Central memory CD8-positive, alpha-beta T cell (primary cell): ENCODE measurements at regions not wholly inside any gene's neighbourhood (a gene's known extent, or its start where the extent isn't known, plus 50 kb on each side); places are given as distances from the start of the nearest gene placed in this dataset.

Source experiments
- ATAC-seq: fragments of 150-1000 bp; cut with Tn5 transposase; replicated peaks from 2 replicates; pipeline ENCODE4 v1.10.0; 2022; ENCODE audit warnings: mild to moderate bottlenecking, moderate FRiP score, moderate number of reproducible peaks; ENCODE audit not compliant: poor library complexity, severe bottlenecking; ENCODE audit errors: extremely low read depth
- DNase-seq, 2 donors: peaks; one replicate each; pipeline ENCODE4 v3.0.0; 2021; ENCODE audit warnings: low spot score in 2 of 2
- H3K27ac Mint-ChIP-seq: one replicate; pipeline ENCODE4 v1.8.0; 2022; ENCODE audit warnings: low read depth, mild to moderate bottlenecking, moderate library complexity, mixed read lengths
- H3K27me3 Mint-ChIP-seq: one replicate; pipeline ENCODE4 v1.8.0; 2022; ENCODE audit warnings: mixed read lengths
- H3K36me3 Mint-ChIP-seq: one replicate; pipeline ENCODE4 v1.8.0; 2022; ENCODE audit warnings: mild to moderate bottlenecking, moderate library complexity, mixed read lengths; ENCODE audit not compliant: insufficient read depth
- H3K4me1 Mint-ChIP-seq: one replicate; pipeline ENCODE4 v1.8.0; 2022; ENCODE audit warnings: mixed read lengths
- H3K4me3 Mint-ChIP-seq: one replicate; pipeline ENCODE4 v1.8.0; 2022; ENCODE audit warnings: mild to moderate bottlenecking, moderate library complexity, mixed read lengths
- H3K9me3 Mint-ChIP-seq: one replicate; pipeline ENCODE4 v1.8.0; 2022; ENCODE audit warnings: mixed read lengths

- Mint-ChIP-seq H3K4me1 (peaks cover 8% of the 10 kb centered on the region), H3K27me3 (peaks cover 8% of the 10 kb centered on the region)
- ATAC-seq: no peak
These were observed 438.7 kb upstream of the SALL3 start for GRCh38 chr18:78540636-78541529.

DNA sequence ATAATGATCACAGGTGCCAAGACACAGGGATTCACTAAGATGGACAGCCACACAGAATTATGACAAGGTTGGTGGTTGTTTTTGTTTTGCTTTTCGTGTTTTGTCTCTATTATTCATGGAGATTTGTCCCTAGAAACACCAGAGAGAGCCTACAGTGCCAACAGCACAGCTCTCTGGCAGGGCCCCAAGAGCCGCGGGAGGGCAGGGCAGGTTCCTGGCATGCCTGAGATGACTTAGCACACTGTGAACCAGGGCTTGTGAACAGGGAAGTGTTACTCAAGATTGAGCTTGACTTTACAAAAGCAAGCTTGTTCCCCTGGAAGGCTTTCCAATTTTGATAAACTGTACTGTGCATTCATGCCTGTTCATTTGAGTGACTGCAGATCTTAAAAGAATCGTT lies 437.4 kb upstream of the SALL3 start:
- no peaks in the 10 kb centered on the region for H3K9me3 Mint-ChIP-seq
- H3K4me1 Mint-ChIP-seq: peaks cover 8% of the 10 kb centered on the region
- DNase-seq (no peak), ATAC-seq (no peak)
- no peaks in the 10 kb centered on the region for H3K36me3 Mint-ChIP-seq
- H3K27me3 Mint-ChIP-seq: peaks cover 6% of the 10 kb centered on the region
- H3K27ac Mint-ChIP-seq: no peak overlapping the region
- no peak overlapping the region for H3K4me3 Mint-ChIP-seq

More at GRCh38 chr18:78540636-78541529, 438.7 kb upstream of the SALL3 start:
- no peak for DNase-seq
- Mint-ChIP-seq H3K27ac (no peak overlapping the region), H3K9me3 (no peaks in the 10 kb centered on the region), H3K36me3 (no peaks in the 10 kb centered on the region), H3K4me3 (no peak overlapping the region)

- Mint-ChIP-seq H3K4me1 (peaks cover 8% of the 10 kb centered on the region), H3K4me3 (no peak overlapping the region), H3K27me3 (peaks cover 6% of the 10 kb centered on the region), H3K27ac (no peak overlapping the region), H3K36me3 (no peaks in the 10 kb centered on the region), H3K9me3 (no peaks in the 10 kb centered on the region)
- ATAC-seq (no peak), DNase-seq (no peak)
These were observed 436.4 kb upstream of the SALL3 start for GRCh38 chr18:78543201-78543725.

DNA sequence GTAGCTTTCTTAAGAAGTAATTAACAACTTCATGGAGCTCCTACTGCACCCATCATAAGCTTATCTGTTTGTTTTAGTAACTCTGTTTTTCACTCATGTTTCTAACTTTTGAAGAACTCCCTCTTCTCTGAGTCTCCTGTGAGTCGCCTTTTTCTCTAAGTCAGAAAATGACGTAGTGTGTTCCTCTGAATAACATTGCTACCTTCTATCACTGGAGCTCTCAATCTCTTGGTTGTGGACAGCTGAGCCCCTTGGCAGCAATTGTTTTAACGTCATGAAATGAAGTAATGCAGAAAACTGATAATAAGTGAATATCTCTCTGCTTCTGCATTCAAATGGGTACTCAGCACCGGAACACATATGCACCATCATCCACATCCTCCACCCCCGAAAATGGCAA lies 433.3 kb upstream of the SALL3 start:
- ATAC-seq (no peak), DNase-seq (no peak)
- Mint-ChIP-seq H3K27ac (no peak overlapping the region), H3K9me3 (peaks cover 8% of the 10 kb centered on the region), H3K27me3 (peaks cover 6% of the 10 kb centered on the region), H3K4me3 (no peak overlapping the region), H3K36me3 (no peaks in the 10 kb centered on the region), H3K4me1 (no peaks in the 10 kb centered on the region)

- no peaks in the 10 kb centered on the region for H3K36me3 Mint-ChIP-seq
- no peak overlapping the region for H3K27ac Mint-ChIP-seq
- no peak overlapping the region for H3K4me3 Mint-ChIP-seq
- ATAC-seq: no peak
- peaks cover 6% of the 10 kb centered on the region for H3K27me3 Mint-ChIP-seq
- no peaks in the 10 kb centered on the region for H3K4me1 Mint-ChIP-seq
- DNase-seq: no peak
- H3K9me3 Mint-ChIP-seq: peaks cover 8% of the 10 kb centered on the region
These were observed 431.8 kb upstream of the SALL3 start for GRCh38 chr18:78547817-78548216.

GRCh38 chr18:78548261-78549058 lies 431.2 kb upstream of the SALL3 start:
- ATAC-seq (no peak), DNase-seq (no peak)
- H3K9me3 Mint-ChIP-seq: peaks cover 8% of the 10 kb centered on the region
- no peak overlapping the region for H3K27ac Mint-ChIP-seq
- no peaks in the 10 kb centered on the region for H3K4me1 Mint-ChIP-seq
- H3K36me3 Mint-ChIP-seq: no peaks in the 10 kb centered on the region
- no peak overlapping the region for H3K4me3 Mint-ChIP-seq
- peaks cover 6% of the 10 kb centered on the region for H3K27me3 Mint-ChIP-seq

- ATAC-seq: no peak
- no peak overlapping the region for H3K27ac Mint-ChIP-seq
- peaks cover 19% of the 10 kb centered on the region for H3K9me3 Mint-ChIP-seq
- no peak for DNase-seq
- no peaks in the 10 kb centered on the region for H3K27me3 Mint-ChIP-seq
- no peaks in the 10 kb centered on the region for H3K36me3 Mint-ChIP-seq
- H3K4me3 Mint-ChIP-seq: no peak overlapping the region
- H3K4me1 Mint-ChIP-seq: no peaks in the 10 kb centered on the region
These were observed 429.6 kb upstream of the SALL3 start for GRCh38 chr18:78549971-78550370.

GRCh38 chr18:78554944-78555608 lies 424.5 kb upstream of the SALL3 start:
- Mint-ChIP-seq H3K27me3 (no peaks in the 10 kb centered on the region), H3K9me3 (peaks cover 14% of the 10 kb centered on the region), H3K36me3 (peaks cover 1% of the 10 kb centered on the region), H3K4me1 (no peaks in the 10 kb centered on the region), H3K4me3 (no peak overlapping the region), H3K27ac (no peak overlapping the region)
- ATAC-seq (no peak), DNase-seq (no peak)

DNA sequence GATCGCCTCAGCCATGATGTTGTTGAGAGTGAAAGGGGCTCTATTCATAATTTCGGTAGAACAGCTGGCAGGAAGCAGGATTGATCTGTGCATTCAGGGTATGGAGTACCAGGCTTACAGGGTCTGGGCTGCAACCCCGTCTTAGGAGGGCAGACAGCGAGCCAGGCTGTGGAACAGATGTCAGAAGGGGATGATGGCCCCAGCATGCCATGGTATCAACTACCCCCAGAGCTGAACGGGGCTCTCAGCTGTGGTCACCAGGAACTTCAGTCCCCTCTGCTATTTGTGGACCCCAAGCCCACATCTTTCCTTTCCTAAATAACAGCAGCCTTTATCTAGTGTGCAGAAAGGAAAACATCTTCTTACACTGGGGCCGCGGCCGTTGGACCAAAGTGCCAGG lies 422.2 kb upstream of the SALL3 start:
- DNase-seq (no peak), ATAC-seq (no peak)
- Mint-ChIP-seq H3K36me3 (peaks cover 1% of the 10 kb centered on the region), H3K4me1 (no peaks in the 10 kb centered on the region), H3K4me3 (no peak overlapping the region), H3K27me3 (no peaks in the 10 kb centered on the region), H3K9me3 (peaks cover 14% of the 10 kb centered on the region), H3K27ac (no peak overlapping the region)

GRCh38 chr18:78558101-78558810 lies 421.4 kb upstream of the SALL3 start:
- Mint-ChIP-seq H3K27me3 (no peaks in the 10 kb centered on the region), H3K4me1 (no peaks in the 10 kb centered on the region), H3K9me3 (peaks cover 14% of the 10 kb centered on the region), H3K27ac (no peak overlapping the region), H3K4me3 (no peak overlapping the region), H3K36me3 (peaks cover 1% of the 10 kb centered on the region)
- DNase-seq (no peak), ATAC-seq (no peak)

- Mint-ChIP-seq H3K36me3 (peaks cover 1% of the 10 kb centered on the region), H3K4me3 (no peak overlapping the region), H3K27me3 (no peaks in the 10 kb centered on the region), H3K27ac (no peak overlapping the region), H3K4me1 (no peaks in the 10 kb centered on the region), H3K9me3 (peaks cover 13% of the 10 kb centered on the region)
- DNase-seq: no peak
- no peak for ATAC-seq
These were observed 420.7 kb upstream of the SALL3 start for GRCh38 chr18:78558948-78559347.

DNA sequence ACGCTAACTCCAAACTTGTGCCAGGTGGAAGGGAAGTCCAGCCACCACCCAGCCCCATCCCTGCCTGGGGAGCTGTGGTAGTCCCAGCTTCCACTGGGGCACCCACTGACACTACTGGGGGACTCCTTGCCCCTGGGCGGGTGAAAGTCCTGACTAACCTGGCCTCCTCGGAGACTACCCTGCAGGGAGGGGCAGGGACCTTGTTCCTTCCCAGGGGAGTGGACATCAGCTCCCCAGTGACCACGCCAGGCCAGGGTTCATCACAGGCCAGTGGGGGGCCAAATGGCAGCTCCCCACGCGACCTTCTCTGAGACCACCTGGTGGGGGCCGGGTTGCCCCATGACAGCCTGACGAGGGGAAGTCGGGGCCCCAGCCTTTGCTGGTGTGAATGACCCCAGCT lies 420.0 kb upstream of the SALL3 start:
- peaks cover 1% of the 10 kb centered on the region for H3K36me3 Mint-ChIP-seq
- H3K27ac Mint-ChIP-seq: no peak overlapping the region
- peaks cover 7% of the 10 kb centered on the region for H3K9me3 Mint-ChIP-seq
- H3K4me3 Mint-ChIP-seq: no peak overlapping the region
- H3K4me1 Mint-ChIP-seq: no peaks in the 10 kb centered on the region
- DNase-seq (no peak), ATAC-seq (no peak)
- H3K27me3 Mint-ChIP-seq: no peaks in the 10 kb centered on the region
